SU-DHL-6 (cell line): ENCODE measurements at regions not wholly inside any gene's neighbourhood (a gene's known extent, or its start where the extent isn't known, plus 50 kb on each side); places are given as distances from the start of the nearest gene placed in this dataset.
"Not testable (repeated sequence)": the region's sequence is repeated elsewhere in the genome, so short reads cannot be mapped to it uniquely, and the experiment has no call there.

ENCODE experiments used
- H2AFZ ChIP-seq: fragments of 200-600 bp; sonication (generic); 2 replicates; pipeline ENCODE4 v1.6.1; 2014; ENCODE audit warnings: low read depth, mild to moderate bottlenecking, moderate library complexity, mixed read lengths, antibody characterized with exemption, low read length; ENCODE audit not compliant: severe bottlenecking
- H3F3A ChIP-seq: fragments of 200-600 bp; shearing (Covaris generic); 2 replicates; pipeline ENCODE4 v1.6.0; 2016; ENCODE audit warnings: antibody characterized with exemption, mild to moderate bottlenecking; ENCODE audit not compliant: insufficient read depth
- H3K27ac ChIP-seq: fragments of 200-600 bp; sonication (generic); 2 replicates; pipeline ENCODE4 v1.5.1; 2016; ENCODE audit warnings: low read depth, mild to moderate bottlenecking, low read length, moderate library complexity, mixed read lengths
- H3K27me3 ChIP-seq: fragments of 200-600 bp; sonication (generic), shearing (Covaris generic); 2 replicates; pipeline ENCODE4 v1.6.0; 2014; ENCODE audit warnings: mild to moderate bottlenecking, low read length
- H3K36me3 ChIP-seq: fragments of 200-600 bp; sonication (generic); 2 replicates; pipeline ENCODE4 v1.6.1; 2014; ENCODE audit warnings: mild to moderate bottlenecking, low read length, mixed read lengths
- H3K4me2 ChIP-seq: fragments of 300-600, 200-600 bp; shearing (Covaris generic), sonication (generic); 2 replicates; pipeline ENCODE4 v1.6.0; 2014; ENCODE audit warnings: low read length, low read depth, mild to moderate bottlenecking; ENCODE audit not compliant: poor library complexity, severe bottlenecking
- H3K4me3 ChIP-seq: fragments of 200-600 bp; sonication (generic); 2 replicates; pipeline ENCODE4 v1.5.1; 2014; ENCODE audit warnings: antibody characterized with exemption, low read length, mild to moderate bottlenecking, mixed read lengths; ENCODE audit not compliant: insufficient read depth, poor library complexity, severe bottlenecking
- H3K79me2 ChIP-seq: fragments of 200-600 bp; sonication (generic); 2 replicates; pipeline ENCODE4 v1.6.1; 2014; ENCODE audit warnings: mild to moderate bottlenecking, low read length, moderate library complexity; ENCODE audit not compliant: insufficient read depth
- H3K9ac ChIP-seq: fragments of 200-600 bp; sonication (generic); 2 replicates; pipeline ENCODE4 v1.7.0; 2014; ENCODE audit warnings: mild to moderate bottlenecking, low read length
- H3K9me2 ChIP-seq: fragments of 200-600 bp; sonication (generic); replicated peaks from 2 replicates; pipeline ENCODE4 v1.6.1; 2014; ENCODE audit warnings: low read length; ENCODE audit not compliant: insufficient read depth
- H3K9me3 ChIP-seq: fragments of 200-600 bp; sonication (generic); 2 replicates; pipeline ENCODE4 v1.6.1; 2014; ENCODE audit warnings: low read length, mixed read lengths; ENCODE audit not compliant: insufficient read depth
- H4K20me1 ChIP-seq: fragments of 200-600 bp; sonication (generic); 2 replicates; pipeline ENCODE4 v1.6.1; 2014; ENCODE audit warnings: low read depth, mild to moderate bottlenecking, antibody characterized with exemption, low read length, moderate library complexity, mixed read lengths
- CTCF ChIP-seq: fragments of 200-600 bp; sonication (generic); IDR thresholded peaks from one replicate; pipeline ENCODE4 v1.5.1; 2017; ENCODE audit warnings: antibody characterized with exemption, mild to moderate bottlenecking, low read length, moderate library complexity; ENCODE audit not compliant: insufficient read depth, poor library complexity, severe bottlenecking
- EZH2phosphoT487 ChIP-seq: fragments of 200-600 bp; sonication (generic), shearing (Covaris generic); conservative IDR thresholded peaks from 2 replicates; pipeline ENCODE4 v1.6.1; 2018; ENCODE audit warnings: mild to moderate bottlenecking, antibody characterized with exemption, low read length, moderate library complexity, mixed read lengths

- no peak overlapping the region for H3K4me2 ChIP-seq
- H3K36me3 ChIP-seq = no peaks in the 10 kb centered on the region
- H4K20me1 ChIP-seq = no peaks in the 10 kb centered on the region
- no peak overlapping the region for H3K27ac ChIP-seq
- H3K9me3 ChIP-seq = no peaks in the 10 kb centered on the region
- no peak for TF ChIP-seq EZH2phosphoT487
- TF ChIP-seq CTCF = no peak
- H3K9me2 ChIP-seq = no peaks in the 10 kb centered on the region
- H3K4me3 ChIP-seq = no peak overlapping the region
- no peak overlapping the region for H2AFZ ChIP-seq
- H3K79me2 ChIP-seq = no peaks in the 10 kb centered on the region
- H3K9ac ChIP-seq = no peak overlapping the region
- no peaks in the 10 kb centered on the region for H3K27me3 ChIP-seq
- no peaks in the 10 kb centered on the region for H3F3A ChIP-seq
Measured at GRCh38 chr16:88264641-88265285, 118.0 kb upstream of the ZNF469 start.

- H3F3A ChIP-seq, H3K79me2 ChIP-seq, H3K36me3 ChIP-seq, H4K20me1 ChIP-seq, H3K4me2 ChIP-seq, H3K9ac ChIP-seq, H3K27ac ChIP-seq, H3K9me2 ChIP-seq, H3K4me3 ChIP-seq, H3K9me3 ChIP-seq, H3K27me3 ChIP-seq, H2AFZ ChIP-seq: not testable (repeated sequence)
Measured at GRCh38 chr16:88265286-88265938, 117.3 kb upstream of the ZNF469 start.

GRCh38 chr16:88266036-88266435, 116.7 kb upstream of the ZNF469 start:
- H3K79me2 ChIP-seq, H3K9ac ChIP-seq, H4K20me1 ChIP-seq, H2AFZ ChIP-seq, H3K27ac ChIP-seq, H3K4me3 ChIP-seq, H3K36me3 ChIP-seq, H3K9me3 ChIP-seq, H3F3A ChIP-seq, H3K4me2 ChIP-seq, H3K27me3 ChIP-seq, H3K9me2 ChIP-seq: not testable (repeated sequence)

- not testable (repeated sequence) for H2AFZ ChIP-seq, H3K9me3 ChIP-seq, H3K36me3 ChIP-seq, H3K4me2 ChIP-seq, H3K4me3 ChIP-seq, H4K20me1 ChIP-seq, H3K79me2 ChIP-seq, H3K9ac ChIP-seq, H3K27me3 ChIP-seq, H3K27ac ChIP-seq, H3F3A ChIP-seq, H3K9me2 ChIP-seq
Measured at GRCh38 chr16:88266935-88267551, 115.7 kb upstream of the ZNF469 start.

- H2AFZ ChIP-seq, H3K36me3 ChIP-seq, H3K4me2 ChIP-seq, H3K4me3 ChIP-seq, H3K9ac ChIP-seq, H3F3A ChIP-seq, H3K27ac ChIP-seq, H3K9me3 ChIP-seq, H3K27me3 ChIP-seq, H3K79me2 ChIP-seq, H4K20me1 ChIP-seq, H3K9me2 ChIP-seq: not testable (repeated sequence)
Measured at GRCh38 chr16:88268186-88268970, 114.4 kb upstream of the ZNF469 start.

GRCh38 chr16:88270171-88270790, 112.5 kb upstream of the ZNF469 start:
- H3K27me3 ChIP-seq, H3K9me3 ChIP-seq, H3K36me3 ChIP-seq, H3K4me2 ChIP-seq, H3K9ac ChIP-seq, H3K27ac ChIP-seq, H3K79me2 ChIP-seq, H3K4me3 ChIP-seq, H2AFZ ChIP-seq, H3F3A ChIP-seq, H4K20me1 ChIP-seq, H3K9me2 ChIP-seq: not testable (repeated sequence)
